ENCODE measurements at regions not wholly inside any gene's neighbourhood (a gene's known extent, or its start where the extent isn't known, plus 50 kb on each side); places are given as distances from the start of the nearest gene placed in this dataset.
A peak's percentile ranks its signal among the peaks of the same experiment; 100 is the strongest.
"Not testable (repeated sequence)": the region's sequence is repeated elsewhere in the genome, so short reads cannot be mapped to it uniquely, and the experiment has no call there.

- DNase-seq (ENCODE audit: low read depth), result no peak
These were observed 297.8 kb upstream of the PRKCQ start for GRCh38 chr10:6877722-6878392.

- DNase-seq (ENCODE audit: low read depth), result no peak
These were observed 297.3 kb upstream of the PRKCQ start for GRCh38 chr10:6877336-6877721.

GRCh38 chr10:6875269-6875865 lies 295.3 kb upstream of the PRKCQ start:
- DNase-seq (ENCODE audit: low read depth), result peak; percentile 84

GRCh38 chr10:6871128-6871527 lies 291.1 kb upstream of the PRKCQ start:
- no peak for DNase-seq (ENCODE audit: low read depth)

GRCh38 chr10:6868036-6868725 lies 288.1 kb upstream of the PRKCQ start:
- no peak for DNase-seq (ENCODE audit: low read depth)

- no peak for DNase-seq (ENCODE audit: low read depth)
These were observed 286.7 kb upstream of the PRKCQ start for GRCh38 chr10:6866757-6867156.

- DNase-seq (ENCODE audit: low read depth), result no peak
These were observed 284.1 kb upstream of the PRKCQ start for GRCh38 chr10:6864142-6864541.

GRCh38 chr10:6863381-6863780 lies 283.3 kb upstream of the PRKCQ start:
- no peak for DNase-seq (ENCODE audit: low read depth)

- DNase-seq (ENCODE audit: low read depth), result no peak
These were observed 270.4 kb upstream of the PRKCQ start for GRCh38 chr10:6850452-6850851.

GRCh38 chr10:6847561-6847960 lies 267.5 kb upstream of the PRKCQ start:
- no peak for DNase-seq (ENCODE audit: low read depth)

GRCh38 chr10:6843894-6844650 lies 264.0 kb upstream of the PRKCQ start:
- DNase-seq (ENCODE audit: low read depth), result no peak

- no peak for DNase-seq (ENCODE audit: low read depth)
These were observed 263.4 kb upstream of the PRKCQ start for GRCh38 chr10:6843481-6843881.

- no peak for DNase-seq (ENCODE audit: low read depth)
These were observed 262.6 kb upstream of the PRKCQ start for GRCh38 chr10:6842722-6843121.

- DNase-seq (ENCODE audit: low read depth), result no peak
These were observed 261.7 kb upstream of the PRKCQ start for GRCh38 chr10:6841761-6842160.

- no peak for DNase-seq (ENCODE audit: low read depth)
These were observed 260.7 kb upstream of the PRKCQ start for GRCh38 chr10:6840766-6841165.

GRCh38 chr10:6840201-6840691 lies 260.2 kb upstream of the PRKCQ start:
- DNase-seq (ENCODE audit: low read depth), result no peak

GRCh38 chr10:6838118-6838517 lies 258.0 kb upstream of the PRKCQ start:
- DNase-seq (ENCODE audit: low read depth), result no peak

- DNase-seq (ENCODE audit: low read depth), result no peak
These were observed 253.5 kb upstream of the PRKCQ start for GRCh38 chr10:6833458-6834011.

GRCh38 chr10:6830981-6831380 lies 250.9 kb upstream of the PRKCQ start:
- DNase-seq (ENCODE audit: low read depth), result not testable (repeated sequence)

- DNase-seq (ENCODE audit: low read depth), result not testable (repeated sequence)
These were observed 244.7 kb upstream of the PRKCQ start for GRCh38 chr10:6824793-6825192.

GRCh38 chr10:6823770-6824169 lies 243.7 kb upstream of the PRKCQ start:
- no peak for DNase-seq (ENCODE audit: low read depth)

GRCh38 chr10:6819301-6819700 lies 239.2 kb upstream of the PRKCQ start:
- DNase-seq (ENCODE audit: low read depth), result no peak
